ENCODE measurements at regions not wholly inside any gene's neighbourhood (a gene's known extent, or its start where the extent isn't known, plus 50 kb on each side); places are given as distances from the start of the nearest gene placed in this dataset.

- Mint-ChIP-seq H3K36me3 (ENCODE audit: insufficient read depth, unreplicated experiment) (no peaks in the 10 kb centered on the region), H3K9me3 (ENCODE audit: low read depth, unreplicated experiment) (no peaks in the 10 kb centered on the region), H3K4me3 (ENCODE audit: low read depth, unreplicated experiment) (no peak overlapping the region), H3K27me3 (ENCODE audit: unreplicated experiment) (no peaks in the 10 kb centered on the region), H3K4me1 (ENCODE audit: low read depth, unreplicated experiment) (peaks cover 13% of the 10 kb centered on the region), H3K27ac (ENCODE audit: unreplicated experiment) (no peak overlapping the region)
- no TSS peak for BruUV-seq (replicated peaks)
- intact Hi-C loops (cut with micrococcal nuclease; ENCODE audit: unreplicated experiment) = no loop called here
- no peak for DNase-seq
- CTCF ChIA-PET = no interaction called here
- TF ChIP-seq, protein P1, sequence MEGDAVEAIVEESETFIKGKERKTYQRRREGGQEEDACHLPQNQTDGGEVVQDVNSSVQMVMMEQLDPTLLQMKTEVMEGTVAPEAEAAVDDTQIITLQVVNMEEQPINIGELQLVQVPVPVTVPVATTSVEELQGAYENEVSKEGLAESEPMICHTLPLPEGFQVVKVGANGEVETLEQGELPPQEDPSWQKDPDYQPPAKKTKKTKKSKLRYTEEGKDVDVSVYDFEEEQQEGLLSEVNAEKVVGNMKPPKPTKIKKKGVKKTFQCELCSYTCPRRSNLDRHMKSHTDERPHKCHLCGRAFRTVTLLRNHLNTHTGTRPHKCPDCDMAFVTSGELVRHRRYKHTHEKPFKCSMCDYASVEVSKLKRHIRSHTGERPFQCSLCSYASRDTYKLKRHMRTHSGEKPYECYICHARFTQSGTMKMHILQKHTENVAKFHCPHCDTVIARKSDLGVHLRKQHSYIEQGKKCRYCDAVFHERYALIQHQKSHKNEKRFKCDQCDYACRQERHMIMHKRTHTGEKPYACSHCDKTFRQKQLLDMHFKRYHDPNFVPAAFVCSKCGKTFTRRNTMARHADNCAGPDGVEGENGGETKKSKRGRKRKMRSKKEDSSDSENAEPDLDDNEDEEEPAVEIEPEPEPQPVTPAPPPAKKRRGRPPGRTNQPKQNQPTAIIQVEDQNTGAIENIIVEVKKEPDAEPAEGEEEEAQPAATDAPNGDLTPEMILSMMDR (IDR thresholded peaks at IDR 0.05; ENCODE audit: unreplicated experiment) = no peak
Observed at GRCh38 chr18:43775591-43775990, 498.3 kb upstream of the SYT4 start.

DNA sequence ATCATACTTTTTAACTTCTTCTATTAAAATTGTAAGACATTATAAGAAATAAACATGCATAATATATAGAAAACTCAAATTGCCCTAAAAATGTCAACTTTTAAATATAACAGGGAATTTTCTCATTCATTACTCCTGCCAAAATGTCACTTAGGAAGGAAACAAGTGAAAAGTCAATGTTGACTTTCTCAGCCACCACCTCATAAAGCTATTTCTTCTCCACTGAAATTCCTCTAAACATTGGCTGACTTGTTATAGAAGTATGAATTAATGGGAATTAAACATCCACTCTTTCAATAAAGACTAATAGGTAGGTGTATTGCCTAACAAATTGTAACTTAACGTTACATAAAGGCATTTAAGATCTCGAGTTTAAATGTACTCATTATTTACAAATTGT lies 499.7 kb upstream of the SYT4 start:
- H3K27me3 Mint-ChIP-seq (ENCODE audit: unreplicated experiment) = no peaks in the 10 kb centered on the region
- CTCF ChIA-PET = no interaction called here
- no peaks in the 10 kb centered on the region for H3K9me3 Mint-ChIP-seq (ENCODE audit: low read depth, unreplicated experiment)
- TF ChIP-seq, protein P1 (IDR thresholded peaks at IDR 0.05; ENCODE audit: unreplicated experiment) = no peak
- H3K4me1 Mint-ChIP-seq (ENCODE audit: low read depth, unreplicated experiment) = peaks cover 13% of the 10 kb centered on the region
- intact Hi-C loops (cut with micrococcal nuclease; ENCODE audit: unreplicated experiment) = no loop called here
- H3K36me3 Mint-ChIP-seq (ENCODE audit: insufficient read depth, unreplicated experiment) = no peaks in the 10 kb centered on the region
- H3K27ac Mint-ChIP-seq (ENCODE audit: unreplicated experiment) = no peak overlapping the region
- no TSS peak for BruUV-seq (replicated peaks)
- no peak for DNase-seq
- no peak overlapping the region for H3K4me3 Mint-ChIP-seq (ENCODE audit: low read depth, unreplicated experiment)

DNA sequence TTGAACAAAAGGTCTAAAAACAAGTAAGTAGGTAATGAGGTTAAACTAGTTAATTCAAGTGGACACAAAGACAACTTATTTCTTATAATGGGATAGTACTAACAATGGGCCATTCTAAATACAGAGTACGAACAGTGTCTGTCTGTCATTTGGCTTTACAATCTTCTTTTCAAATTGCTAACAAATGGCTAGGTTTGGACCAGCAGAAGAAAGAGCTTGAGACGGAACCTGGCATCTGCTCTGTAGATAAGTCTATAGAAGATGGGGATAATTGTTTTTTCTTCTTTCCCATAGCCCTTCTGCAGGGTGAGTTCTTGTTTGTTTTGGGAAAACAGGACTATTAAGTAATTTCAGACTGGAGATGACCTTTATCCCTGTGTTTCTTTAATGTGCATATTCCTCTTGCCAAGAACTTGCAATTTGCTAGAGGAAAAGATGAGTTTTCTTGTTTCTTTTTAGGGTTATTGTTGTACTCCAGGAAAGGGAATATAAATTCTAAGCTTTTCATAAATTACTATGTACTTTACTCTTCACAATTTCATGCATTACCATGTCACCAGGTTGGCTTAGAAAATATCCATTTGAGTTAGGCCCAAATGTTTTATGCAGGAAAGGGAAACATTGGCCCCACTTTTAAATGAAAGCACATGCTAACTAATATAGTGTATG lies 500.5 kb upstream of the SYT4 start:
- H3K4me1 Mint-ChIP-seq (ENCODE audit: low read depth, unreplicated experiment) = peaks cover 13% of the 10 kb centered on the region
- no peaks in the 10 kb centered on the region for H3K27me3 Mint-ChIP-seq (ENCODE audit: unreplicated experiment)
- H3K27ac Mint-ChIP-seq (ENCODE audit: unreplicated experiment) = no peak overlapping the region
- TF ChIP-seq, protein P1 (IDR thresholded peaks at IDR 0.05; ENCODE audit: unreplicated experiment) = no peak
- CTCF ChIA-PET = no interaction called here
- H3K36me3 Mint-ChIP-seq (ENCODE audit: insufficient read depth, unreplicated experiment) = no peaks in the 10 kb centered on the region
- no peaks in the 10 kb centered on the region for H3K9me3 Mint-ChIP-seq (ENCODE audit: low read depth, unreplicated experiment)
- intact Hi-C loops (cut with micrococcal nuclease; ENCODE audit: unreplicated experiment) = no loop called here
- no peak for DNase-seq
- no TSS peak for BruUV-seq (replicated peaks)
- H3K4me3 Mint-ChIP-seq (ENCODE audit: low read depth, unreplicated experiment) = no peak overlapping the region

- BruUV-seq (replicated peaks) = no TSS peak
- CTCF ChIA-PET = no interaction called here
- H3K27ac Mint-ChIP-seq (ENCODE audit: unreplicated experiment) = no peak overlapping the region
- no peaks in the 10 kb centered on the region for H3K27me3 Mint-ChIP-seq (ENCODE audit: unreplicated experiment)
- H3K9me3 Mint-ChIP-seq (ENCODE audit: low read depth, unreplicated experiment) = peaks cover 2% of the 10 kb centered on the region
- no peaks in the 10 kb centered on the region for H3K36me3 Mint-ChIP-seq (ENCODE audit: insufficient read depth, unreplicated experiment)
- H3K4me1 Mint-ChIP-seq (ENCODE audit: low read depth, unreplicated experiment) = peaks cover 8% of the 10 kb centered on the region
- TF ChIP-seq, protein P1 (IDR thresholded peaks at IDR 0.05; ENCODE audit: unreplicated experiment) = no peak
- DNase-seq = no peak
- intact Hi-C loops (cut with micrococcal nuclease; ENCODE audit: unreplicated experiment) = loop anchor here (2.0 kb wide), 1 partner anchor 48 kb away; no protein-coding TSS in a partner anchor
- no peak overlapping the region for H3K4me3 Mint-ChIP-seq (ENCODE audit: low read depth, unreplicated experiment)
Observed at GRCh38 chr18:43780782-43781340, 503.6 kb upstream of the SYT4 start.
